Trophoblast cell (in vitro differentiated cells and primary cell): ENCODE measurements at regions not wholly inside any gene's neighbourhood (a gene's known extent, or its start where the extent isn't known, plus 50 kb on each side); places are given as distances from the start of the nearest gene placed in this dataset.
"Not testable (repeated sequence)": the region's sequence is repeated elsewhere in the genome, so short reads cannot be mapped to it uniquely, and the experiment has no call there.

Source experiments
- DNase-seq, 2 donors: peaks; one replicate each; pipeline ENCODE4 v3.0.0-alpha.2; 2016
- H2AFZ ChIP-seq: 2 replicates; pipeline ENCODE4 v1.6.1; 2013; ENCODE audit warnings: low read length, moderate library complexity, mild to moderate bottlenecking; ENCODE audit not compliant: insufficient read depth, poor library complexity
- H2AK5ac ChIP-seq: 2 replicates; pipeline ENCODE4 v1.6.1; 2013; ENCODE audit warnings: mild to moderate bottlenecking, low read length
- H2BK120ac ChIP-seq: 2 replicates; pipeline ENCODE4 v1.6.1; 2013; ENCODE audit warnings: low read length, mild to moderate bottlenecking, moderate library complexity; ENCODE audit not compliant: insufficient read depth, poor library complexity
- H2BK12ac ChIP-seq: 2 replicates; pipeline ENCODE4 v1.6.1; 2013; ENCODE audit warnings: mild to moderate bottlenecking, low read length, moderate library complexity
- H2BK5ac ChIP-seq: 2 replicates; pipeline ENCODE4 v1.6.1; 2013; ENCODE audit warnings: low read length, low read depth, moderate library complexity, mild to moderate bottlenecking; ENCODE audit not compliant: poor library complexity
- H3K14ac ChIP-seq: 2 replicates; pipeline ENCODE4 v1.6.1; 2013; ENCODE audit warnings: mild to moderate bottlenecking, low read length
- H3K18ac ChIP-seq: 2 replicates; pipeline ENCODE4 v1.6.1; 2013; ENCODE audit warnings: mild to moderate bottlenecking, low read length
- H3K23ac ChIP-seq: 2 replicates; pipeline ENCODE4 v1.6.1; 2013; ENCODE audit warnings: low read length
- H3K27ac ChIP-seq: 2 replicates; pipeline ENCODE4 v1.5.1; 2013; ENCODE audit warnings: low read depth, mild to moderate bottlenecking, inconsistent platforms, low read length, moderate library complexity
- H3K27me3 ChIP-seq: 2 replicates; pipeline ENCODE4 v1.6.1; 2013; ENCODE audit warnings: inconsistent platforms, mild to moderate bottlenecking, low read length, moderate library complexity; ENCODE audit not compliant: insufficient read depth
- H3K36me3 ChIP-seq, 2 experiments: 1 replicate in 1 of 2; 2 replicates in 1 of 2; pipeline ENCODE4 v1.6.1; 2013; ENCODE audit warnings: low read length in 2 of 2, mild to moderate bottlenecking in 2 of 2, moderate library complexity in 1 of 2; ENCODE audit not compliant: insufficient read depth in 2 of 2, control insufficient read depth in 1 of 2
- H3K4ac ChIP-seq: 2 replicates; pipeline ENCODE4 v1.6.1; 2013; ENCODE audit warnings: low read depth, mild to moderate bottlenecking, low read length, moderate library complexity
- H3K4me1 ChIP-seq, 2 experiments: 1 replicate in 1 of 2; 2 replicates in 1 of 2; pipeline ENCODE4 v1.6.1; 2013; ENCODE audit warnings: low read length in 2 of 2, mild to moderate bottlenecking in 2 of 2, moderate library complexity in 1 of 2; ENCODE audit not compliant: insufficient read depth in 2 of 2, control insufficient read depth in 1 of 2
- H3K4me2 ChIP-seq: 2 replicates; pipeline ENCODE4 v1.6.1; 2013; ENCODE audit warnings: inconsistent platforms, mild to moderate bottlenecking, low read length, moderate library complexity
- H3K4me3 ChIP-seq: 2 replicates; pipeline ENCODE4 v1.5.1; 2013; ENCODE audit warnings: mild to moderate bottlenecking, low read depth, low read length, inconsistent platforms
- H3K79me1 ChIP-seq: one replicate; pipeline ENCODE4 v1.6.1; 2013; ENCODE audit warnings: low read length
- H3K79me2 ChIP-seq: 2 replicates; pipeline ENCODE4 v1.6.1; 2013; ENCODE audit warnings: low read length, mild to moderate bottlenecking; ENCODE audit not compliant: control insufficient read depth, insufficient read depth, poor library complexity
- H3K9ac ChIP-seq: 2 replicates; pipeline ENCODE4 v1.6.1; 2013; ENCODE audit warnings: mild to moderate bottlenecking, low read length
- H3K9me3 ChIP-seq: 2 replicates; pipeline ENCODE4 v1.6.1; 2013; ENCODE audit warnings: low read depth, mild to moderate bottlenecking, control low read depth, inconsistent platforms, low read length; ENCODE audit not compliant: insufficient read depth
- H4K12ac ChIP-seq: 2 replicates; pipeline ENCODE4 v1.6.1; 2013; ENCODE audit warnings: low read depth, mild to moderate bottlenecking, low read length, moderate library complexity
- H4K8ac ChIP-seq: 2 replicates; pipeline ENCODE4 v1.6.1; 2013; ENCODE audit warnings: low read depth, mild to moderate bottlenecking, low read length, moderate library complexity
- H4K91ac ChIP-seq: one replicate; pipeline ENCODE4 v1.6.1; 2013; ENCODE audit warnings: low read depth, mild to moderate bottlenecking, low read length, moderate library complexity
- WGBS: extraction: QIAGEN DNeasy Blood & Tissue Kit; methylation state at CpG from one replicate; pipeline ENCODE4 v1.1.7; 2013; ENCODE audit warnings: missing lambda C conversion rate; ENCODE audit not compliant: insufficient read length, insufficient coverage; ENCODE audit errors: extremely low coverage; 5-methylcytosine and 5-hydroxymethylcytosine counted together

- not testable (repeated sequence) for H3K27ac ChIP-seq, H2BK12ac ChIP-seq, H3K4me1 ChIP-seq, H3K23ac ChIP-seq, H4K8ac ChIP-seq, H3K79me1 ChIP-seq, H3K4me3 ChIP-seq, H3K4me2 ChIP-seq, H3K27me3 ChIP-seq, H4K12ac ChIP-seq, H3K36me3 ChIP-seq, H4K91ac ChIP-seq, H3K4ac ChIP-seq, H3K9ac ChIP-seq, DNase-seq, H3K14ac ChIP-seq, H3K18ac ChIP-seq, H2AK5ac ChIP-seq, H3K9me3 ChIP-seq, H2BK120ac ChIP-seq, H2BK5ac ChIP-seq, H2AFZ ChIP-seq, H3K79me2 ChIP-seq
- WGBS = no CpG with 5 or more reads among the region's 4 CpGs
Measured at GRCh38 chr7:6986892-6987291, 160.8 kb upstream of the CCZ1B start.

GRCh38 chr7:6988608-6989007 lies 162.5 kb upstream of the CCZ1B start:
- no CpG with 5 or more reads among the region's 6 CpGs for WGBS
- not testable (repeated sequence) for H3K18ac ChIP-seq, H3K79me2 ChIP-seq

GRCh38 chr7:6989968-6990367 lies 163.9 kb upstream of the CCZ1B start:
- H2BK12ac ChIP-seq, H2AK5ac ChIP-seq, H3K4ac ChIP-seq, H3K27ac ChIP-seq, H3K14ac ChIP-seq, H3K9me3 ChIP-seq, H3K4me1 ChIP-seq, H3K23ac ChIP-seq, H3K36me3 ChIP-seq, H3K79me2 ChIP-seq, H4K12ac ChIP-seq, H3K4me3 ChIP-seq, H4K8ac ChIP-seq, H3K27me3 ChIP-seq, H3K4me2 ChIP-seq, H2AFZ ChIP-seq, H2BK5ac ChIP-seq, H2BK120ac ChIP-seq, H4K91ac ChIP-seq, H3K79me1 ChIP-seq, H3K18ac ChIP-seq, H3K9ac ChIP-seq: not testable (repeated sequence)
- peak; percentile 4 to 49 for DNase-seq
- WGBS = no CpG with 5 or more reads among the region's 5 CpGs

More at GRCh38 chr7:6988608-6989007, 162.5 kb upstream of the CCZ1B start:
- H4K12ac ChIP-seq, H2AFZ ChIP-seq, H2BK5ac ChIP-seq, H4K91ac ChIP-seq, H3K9me3 ChIP-seq, H3K4me2 ChIP-seq, H2AK5ac ChIP-seq, H3K14ac ChIP-seq, H2BK12ac ChIP-seq, H3K9ac ChIP-seq, H3K23ac ChIP-seq, H3K27me3 ChIP-seq, H3K27ac ChIP-seq, DNase-seq, H3K4me1 ChIP-seq, H3K36me3 ChIP-seq, H3K4ac ChIP-seq, H3K4me3 ChIP-seq, H2BK120ac ChIP-seq, H3K79me1 ChIP-seq, H4K8ac ChIP-seq: not testable (repeated sequence)

- H2BK12ac ChIP-seq, H2AFZ ChIP-seq, H2BK120ac ChIP-seq, H3K79me1 ChIP-seq, H3K27me3 ChIP-seq, H3K79me2 ChIP-seq, H3K4me2 ChIP-seq, H4K91ac ChIP-seq, H3K4ac ChIP-seq, H3K23ac ChIP-seq, H3K4me1 ChIP-seq, H3K9ac ChIP-seq, H4K12ac ChIP-seq, H3K9me3 ChIP-seq, H3K36me3 ChIP-seq, H2BK5ac ChIP-seq, H3K27ac ChIP-seq, H4K8ac ChIP-seq, H3K14ac ChIP-seq, H2AK5ac ChIP-seq, H3K18ac ChIP-seq, H3K4me3 ChIP-seq: not testable (repeated sequence)
- WGBS = no CpG with 5 or more reads among the region's 7 CpGs
- DNase-seq = peak in 1 of 2 donors; percentile 61
Measured at GRCh38 chr7:6990426-6991152, 164.5 kb upstream of the CCZ1B start.
